Osteocyte (in vitro differentiated cells): ENCODE measurements at regions not wholly inside any gene's neighbourhood (a gene's known extent, or its start where the extent isn't known, plus 50 kb on each side); places are given as distances from the start of the nearest gene placed in this dataset.

Source experiments
- DNase-seq: peaks from one replicate; pipeline ENCODE4 v3.0.0; 2021; ENCODE audit warnings: mixed read lengths; ENCODE audit not compliant: unreplicated experiment; ENCODE audit errors: extremely low spot score
- H3K27ac Mint-ChIP-seq: one replicate; pipeline ENCODE4 v1.8.0; 2021; ENCODE audit warnings: mild to moderate bottlenecking, mixed read lengths; ENCODE audit not compliant: unreplicated experiment
- H3K27me3 Mint-ChIP-seq: one replicate; pipeline ENCODE4 v1.8.0; 2021; ENCODE audit warnings: mixed read lengths; ENCODE audit not compliant: unreplicated experiment
- H3K36me3 Mint-ChIP-seq: one replicate; pipeline ENCODE4 v1.8.0; 2021; ENCODE audit warnings: mixed read lengths; ENCODE audit not compliant: unreplicated experiment
- H3K4me1 Mint-ChIP-seq: one replicate; pipeline ENCODE4 v1.8.0; 2021; ENCODE audit warnings: mixed read lengths; ENCODE audit not compliant: unreplicated experiment
- H3K4me3 Mint-ChIP-seq: one replicate; pipeline ENCODE4 v1.8.0; 2021; ENCODE audit warnings: mild to moderate bottlenecking, moderate library complexity, mixed read lengths; ENCODE audit not compliant: unreplicated experiment
- H3K9me3 Mint-ChIP-seq: one replicate; pipeline ENCODE4 v1.8.0; 2021; ENCODE audit warnings: mixed read lengths; ENCODE audit not compliant: unreplicated experiment
- TF ChIP-seq, protein P1 (sequence below): fragments of 200-600 bp; sonication (generic); IDR thresholded peaks from 2 replicates; pipeline ENCODE4 v1.5.0; 2021; ENCODE audit warnings: antibody characterized with exemption, mild to moderate bottlenecking, moderate library complexity

DNA sequence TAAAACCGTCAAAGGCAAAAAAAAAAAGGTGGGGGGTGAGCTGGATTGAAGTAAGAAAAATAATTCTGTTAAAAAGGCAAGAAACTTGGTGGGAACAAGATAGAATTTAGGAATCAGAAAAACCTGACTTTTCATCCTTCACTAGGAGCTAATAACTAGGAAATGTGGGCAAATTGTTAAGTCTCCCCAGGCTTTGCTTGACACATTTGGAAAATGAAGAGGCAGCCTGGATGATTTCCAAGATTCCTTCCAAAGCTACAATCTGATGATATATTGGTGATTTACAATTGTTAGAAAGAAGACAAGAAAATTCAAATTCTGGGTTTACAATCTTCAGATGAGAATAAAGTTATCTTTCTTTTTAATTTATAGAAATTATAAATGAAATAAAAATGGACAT lies 1062.5 kb downstream of the ADGRL3 start:
- TF ChIP-seq, protein P1, sequence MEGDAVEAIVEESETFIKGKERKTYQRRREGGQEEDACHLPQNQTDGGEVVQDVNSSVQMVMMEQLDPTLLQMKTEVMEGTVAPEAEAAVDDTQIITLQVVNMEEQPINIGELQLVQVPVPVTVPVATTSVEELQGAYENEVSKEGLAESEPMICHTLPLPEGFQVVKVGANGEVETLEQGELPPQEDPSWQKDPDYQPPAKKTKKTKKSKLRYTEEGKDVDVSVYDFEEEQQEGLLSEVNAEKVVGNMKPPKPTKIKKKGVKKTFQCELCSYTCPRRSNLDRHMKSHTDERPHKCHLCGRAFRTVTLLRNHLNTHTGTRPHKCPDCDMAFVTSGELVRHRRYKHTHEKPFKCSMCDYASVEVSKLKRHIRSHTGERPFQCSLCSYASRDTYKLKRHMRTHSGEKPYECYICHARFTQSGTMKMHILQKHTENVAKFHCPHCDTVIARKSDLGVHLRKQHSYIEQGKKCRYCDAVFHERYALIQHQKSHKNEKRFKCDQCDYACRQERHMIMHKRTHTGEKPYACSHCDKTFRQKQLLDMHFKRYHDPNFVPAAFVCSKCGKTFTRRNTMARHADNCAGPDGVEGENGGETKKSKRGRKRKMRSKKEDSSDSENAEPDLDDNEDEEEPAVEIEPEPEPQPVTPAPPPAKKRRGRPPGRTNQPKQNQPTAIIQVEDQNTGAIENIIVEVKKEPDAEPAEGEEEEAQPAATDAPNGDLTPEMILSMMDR, result no peak
- H3K27me3 Mint-ChIP-seq, result peaks cover 11% of the 10 kb centered on the region

GRCh38 chr4:62260254-62260653 lies 1060.1 kb downstream of the ADGRL3 start:
- DNase-seq, result no peak
- H3K4me1 Mint-ChIP-seq, result no peaks in the 10 kb centered on the region
- peaks cover 9% of the 10 kb centered on the region for H3K27me3 Mint-ChIP-seq
- no peaks in the 10 kb centered on the region for H3K36me3 Mint-ChIP-seq
- TF ChIP-seq, protein P1, result no peak
- peaks cover 4% of the 10 kb centered on the region for H3K9me3 Mint-ChIP-seq
- H3K4me3 Mint-ChIP-seq, result no peak overlapping the region
- H3K27ac Mint-ChIP-seq, result no peak overlapping the region

More for the DNA sequence above, 1062.5 kb downstream of the ADGRL3 start:
- H3K4me1 Mint-ChIP-seq, result no peaks in the 10 kb centered on the region
- H3K27ac Mint-ChIP-seq, result no peak overlapping the region
- no peaks in the 10 kb centered on the region for H3K36me3 Mint-ChIP-seq
- DNase-seq, result no peak
- H3K9me3 Mint-ChIP-seq, result no peaks in the 10 kb centered on the region
- H3K4me3 Mint-ChIP-seq, result no peak overlapping the region

- no peaks in the 10 kb centered on the region for H3K27me3 Mint-ChIP-seq
- TF ChIP-seq, protein P1, result no peak
Observed at GRCh38 chr4:62256479-62256878, 1056.4 kb downstream of the ADGRL3 start.

DNA sequence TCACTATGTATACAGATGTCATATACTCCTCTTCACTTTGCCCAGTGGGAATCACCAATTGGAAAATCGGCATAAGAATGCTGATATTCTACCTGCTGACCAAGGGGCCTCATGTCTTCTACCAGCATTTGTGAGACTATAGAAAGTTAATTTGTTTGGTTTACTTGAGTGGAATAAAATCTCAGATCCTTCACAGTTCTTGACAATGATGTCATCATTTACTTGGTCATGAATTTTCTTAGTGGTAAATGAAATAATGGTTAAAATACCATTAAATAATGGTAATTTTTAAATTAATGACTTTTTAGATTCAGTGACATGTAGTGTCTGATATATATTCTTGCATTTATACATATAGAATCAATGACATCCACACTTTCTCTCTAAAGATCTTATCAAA lies 1052.6 kb downstream of the ADGRL3 start:
- peaks cover 4% of the 10 kb centered on the region for H3K9me3 Mint-ChIP-seq
- no peak overlapping the region for H3K27ac Mint-ChIP-seq
- TF ChIP-seq, protein P1, result no peak
- peaks cover 8% of the 10 kb centered on the region for H3K27me3 Mint-ChIP-seq
- H3K4me3 Mint-ChIP-seq, result no peak overlapping the region
- H3K36me3 Mint-ChIP-seq, result no peaks in the 10 kb centered on the region
- no peaks in the 10 kb centered on the region for H3K4me1 Mint-ChIP-seq
- no peak for DNase-seq

More at GRCh38 chr4:62256479-62256878, 1056.4 kb downstream of the ADGRL3 start:
- Mint-ChIP-seq H3K36me3 (no peaks in the 10 kb centered on the region), H3K4me1 (no peaks in the 10 kb centered on the region), H3K4me3 (no peak overlapping the region), H3K27ac (no peak overlapping the region), H3K9me3 (peaks cover 4% of the 10 kb centered on the region)
- no peak for DNase-seq

DNA sequence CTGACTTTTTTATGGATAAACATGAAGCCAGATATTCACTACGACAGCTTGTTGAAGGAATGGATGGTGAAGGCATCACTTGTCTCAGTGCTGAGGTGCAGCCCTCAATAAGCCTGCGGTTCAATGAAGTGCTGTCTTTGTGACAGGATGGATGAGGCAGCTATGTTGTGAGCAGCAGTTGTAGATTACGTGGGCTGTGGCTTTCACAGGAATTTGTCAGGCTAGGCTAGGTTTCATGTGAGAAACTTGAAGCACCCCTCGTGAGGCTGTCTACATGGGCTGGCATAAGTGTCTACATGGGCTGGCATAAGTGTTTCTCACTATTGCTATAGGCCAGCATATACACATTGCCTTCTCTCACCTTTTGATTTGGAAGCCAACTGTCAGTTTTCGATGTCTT lies 1050.0 kb downstream of the ADGRL3 start:
- Mint-ChIP-seq H3K27ac (no peak overlapping the region), H3K27me3 (peaks cover 10% of the 10 kb centered on the region), H3K36me3 (no peaks in the 10 kb centered on the region), H3K9me3 (no peaks in the 10 kb centered on the region), H3K4me3 (no peak overlapping the region), H3K4me1 (no peaks in the 10 kb centered on the region)
- no peak for DNase-seq
- TF ChIP-seq, protein P1, result no peak
